ENCODE measurements at regions not wholly inside any gene's neighbourhood (a gene's known extent, or its start where the extent isn't known, plus 50 kb on each side); places are given as distances from the start of the nearest gene placed in this dataset.
A peak's percentile ranks its signal among the peaks of the same experiment; 100 is the strongest.

DNA sequence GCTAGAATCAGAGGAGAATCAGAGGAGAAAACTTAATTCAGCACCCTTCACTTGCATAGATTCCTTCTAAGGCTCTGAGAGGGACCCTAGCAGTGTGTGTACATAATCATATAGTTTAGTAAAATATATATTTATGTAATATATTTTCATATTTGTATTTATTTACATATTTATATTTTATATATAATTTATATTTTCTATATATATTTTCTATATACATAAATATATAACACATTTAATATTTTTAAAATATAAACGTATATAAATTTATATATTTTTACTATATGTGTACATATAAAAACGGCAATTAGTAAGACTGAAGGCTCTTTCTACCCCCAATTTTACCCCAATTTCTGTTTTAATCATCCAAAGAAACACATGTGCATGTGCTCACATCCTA, 80.3 kb downstream of the NXPE2 start:
- DNase-seq (ENCODE audit: low spot score), result no peak

DNA sequence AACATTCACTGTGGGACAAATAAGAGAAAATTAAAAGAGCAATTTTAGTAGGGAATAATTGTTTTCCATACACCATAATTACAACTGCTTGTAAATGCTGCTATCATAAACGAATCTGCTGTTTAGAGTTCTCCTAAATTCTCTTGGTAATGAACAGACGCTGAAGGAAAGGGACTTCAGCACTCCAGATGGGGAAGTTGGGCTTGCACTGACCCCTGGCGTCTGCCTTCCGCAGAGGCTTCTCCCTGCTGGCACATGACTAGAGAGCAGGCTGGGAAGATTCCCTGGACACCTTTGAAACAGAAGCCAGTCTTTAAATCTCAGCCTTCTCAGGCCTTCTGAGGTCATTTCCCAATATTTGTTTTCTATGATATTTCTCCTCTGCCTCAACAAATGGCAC, 84.1 kb downstream of the NXPE2 start:
- DNase-seq (ENCODE audit: low spot score), result peak; percentile 75

DNA sequence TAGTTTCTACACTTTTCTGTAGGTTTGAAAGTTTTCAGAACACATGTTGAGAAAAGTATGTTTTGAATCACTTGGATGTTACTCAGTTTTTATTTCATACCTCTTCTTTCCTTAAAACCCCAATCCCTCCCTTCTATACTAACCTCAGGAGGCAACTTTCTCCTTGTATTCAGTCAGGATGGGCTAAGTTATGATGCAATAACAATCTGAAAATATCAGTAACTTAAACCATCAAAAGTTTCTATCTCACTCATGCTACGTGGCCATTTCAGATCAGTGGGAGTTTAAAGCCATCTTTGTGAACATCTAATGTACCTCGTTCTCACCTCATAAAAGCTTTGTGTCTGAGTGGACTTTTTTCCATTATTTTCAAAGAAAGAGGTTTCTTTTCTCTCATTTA, 86.2 kb downstream of the NXPE2 start:
- no peak for DNase-seq (ENCODE audit: low spot score)

DNA sequence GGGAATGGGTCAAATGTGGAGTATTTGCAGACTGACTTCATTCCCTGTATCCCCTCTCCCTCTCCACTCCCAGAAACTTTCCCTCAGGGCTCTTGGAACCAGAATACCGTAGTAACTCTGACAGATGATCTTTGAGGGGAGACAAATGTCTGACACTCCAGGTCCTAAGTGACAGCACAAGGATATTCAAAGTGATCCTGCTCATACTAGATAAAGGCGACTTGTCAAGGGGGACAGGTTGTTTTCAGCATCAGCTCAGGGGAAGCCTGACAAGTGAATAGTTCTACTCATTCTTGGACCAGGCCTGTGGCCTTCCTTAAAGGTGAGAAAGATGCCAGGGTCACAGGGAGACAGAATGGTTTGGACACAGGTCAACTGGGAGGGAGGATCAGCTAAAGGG, 92.8 kb downstream of the NXPE2 start:
- DNase-seq (ENCODE audit: low spot score), result no peak

DNA sequence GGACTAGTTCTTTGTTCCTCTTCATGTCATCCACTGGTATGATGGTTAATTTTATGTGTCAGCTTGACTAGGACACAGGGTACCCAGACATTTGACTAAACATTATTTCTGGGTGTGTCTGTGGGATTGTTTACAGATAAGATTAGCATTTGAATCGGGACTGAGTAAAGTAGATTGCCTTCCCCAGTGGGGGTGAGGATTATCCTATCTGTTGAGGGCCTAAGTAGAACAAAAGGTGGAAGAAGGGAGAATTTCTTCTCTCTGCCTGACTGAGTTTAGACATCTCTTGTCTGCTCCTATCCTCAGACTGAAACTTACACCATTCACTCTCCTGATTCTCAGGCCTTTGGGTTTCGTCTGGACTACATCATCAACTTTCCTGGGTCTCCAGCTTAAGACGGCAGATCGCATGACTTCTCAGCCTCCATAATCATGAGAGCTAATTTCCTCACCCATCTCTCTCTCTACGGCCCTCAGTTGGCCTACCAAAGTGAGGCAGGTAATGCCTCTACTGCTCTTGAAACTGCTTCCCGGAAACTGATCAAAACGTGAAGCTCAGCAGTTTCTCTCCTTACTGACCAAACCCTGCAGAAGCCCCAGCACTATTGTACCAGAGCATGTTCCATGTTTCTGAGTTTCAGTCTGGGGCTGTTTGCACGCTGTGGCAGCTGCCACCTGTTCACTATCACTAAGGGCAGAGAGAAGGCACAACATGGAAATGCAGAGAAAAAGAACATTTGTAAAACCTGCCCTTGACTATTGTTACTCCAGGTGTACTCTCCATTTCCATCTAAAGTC, 95.4 kb downstream of the NXPE2 start:
- DNase-seq (ENCODE audit: low spot score), result no peak

DNA sequence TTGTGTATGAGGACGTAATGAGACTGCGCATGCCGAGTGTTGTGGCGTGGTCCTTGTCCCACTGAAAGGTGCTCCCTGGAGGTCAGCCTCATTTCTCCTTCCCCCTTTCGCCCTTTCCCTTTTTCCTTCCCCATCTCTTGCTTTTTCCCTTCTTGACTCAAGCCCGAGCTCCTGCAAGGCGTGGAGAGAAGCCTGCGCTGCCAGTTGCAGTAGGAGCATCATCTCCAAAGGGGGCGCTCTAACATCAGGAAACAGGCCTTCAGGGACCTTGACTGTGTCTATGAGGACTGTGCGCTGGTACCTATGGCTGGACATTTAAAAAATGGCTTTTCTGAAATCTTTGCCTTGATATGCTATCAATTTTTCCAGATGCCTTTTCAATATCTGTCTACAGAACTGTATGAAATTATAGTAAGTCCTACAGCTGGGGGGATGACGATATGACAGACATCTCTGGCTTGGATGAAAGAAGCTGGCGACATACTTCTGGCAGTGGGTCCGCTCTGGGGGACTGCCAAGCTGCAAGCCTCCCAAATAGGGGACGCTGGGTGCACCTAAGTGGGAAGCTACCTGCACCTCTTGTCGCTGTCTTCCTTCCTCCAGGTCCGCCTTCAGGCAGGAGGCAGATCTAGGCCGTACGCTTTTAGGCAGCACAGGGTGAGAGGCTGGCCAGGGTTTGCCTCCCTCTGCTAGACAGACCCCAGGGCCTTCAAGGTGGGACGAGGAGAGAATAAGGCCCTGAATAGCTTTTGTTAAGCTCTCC, 96.5 kb downstream of the NXPE2 start:
- peak; percentile 81 for DNase-seq (ENCODE audit: low spot score)

DNA sequence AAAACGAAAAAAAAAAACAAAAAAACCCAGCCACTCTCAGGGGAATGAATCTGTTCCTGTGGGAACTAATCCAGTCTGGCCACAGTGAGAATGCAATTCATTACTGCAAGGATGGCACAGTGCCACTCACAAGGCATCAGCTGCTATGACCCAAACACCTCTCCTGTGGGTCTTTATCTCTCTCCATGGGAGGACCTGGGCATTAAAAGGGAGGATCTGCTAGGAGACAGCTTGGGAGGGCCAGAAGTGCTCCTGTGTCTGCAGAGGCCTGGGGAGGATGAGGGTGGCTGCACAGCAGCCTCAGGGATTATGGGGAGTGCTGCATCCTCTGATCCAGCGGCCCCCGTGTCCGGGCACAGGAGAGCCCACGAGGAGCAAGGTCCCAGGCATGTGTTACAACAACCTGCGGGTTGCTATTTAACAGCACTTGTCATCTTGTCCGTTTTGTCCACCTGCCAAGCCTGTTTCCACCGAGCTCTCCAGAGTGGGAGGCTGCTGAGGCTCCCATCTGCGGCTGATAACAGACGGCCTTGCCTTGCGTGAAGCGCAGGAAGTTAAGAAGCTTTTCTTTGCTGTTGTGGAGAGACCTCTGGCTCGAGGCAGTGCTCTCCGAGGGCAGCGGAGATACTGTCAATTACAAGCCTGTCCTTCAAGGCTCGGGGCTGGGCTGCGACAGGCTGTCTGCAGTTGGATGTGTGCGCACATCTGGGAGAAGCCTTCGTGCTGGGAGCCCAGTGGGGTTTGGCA, 97.7 kb downstream of the NXPE2 start:
- DNase-seq (ENCODE audit: low spot score), result no peak

DNA sequence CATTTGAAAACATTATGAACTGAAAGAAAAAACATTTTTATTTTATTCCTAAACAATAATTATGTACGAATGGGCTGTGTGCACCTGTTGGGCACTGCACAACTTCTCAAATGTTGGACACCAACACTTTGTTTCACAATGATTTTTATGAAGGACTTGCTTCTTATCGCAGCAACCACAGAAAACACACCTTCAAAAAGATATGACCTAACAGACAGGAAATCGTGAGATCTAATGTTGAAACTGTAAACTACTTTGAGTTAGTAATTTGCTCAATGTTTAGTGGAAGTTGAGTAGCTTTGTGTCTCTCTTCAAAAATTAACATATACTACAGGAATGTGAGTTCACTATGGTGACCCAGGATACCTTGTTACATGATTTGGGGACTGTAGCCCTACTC, 98.6 kb downstream of the NXPE2 start:
- DNase-seq (ENCODE audit: low spot score), result no peak

DNA sequence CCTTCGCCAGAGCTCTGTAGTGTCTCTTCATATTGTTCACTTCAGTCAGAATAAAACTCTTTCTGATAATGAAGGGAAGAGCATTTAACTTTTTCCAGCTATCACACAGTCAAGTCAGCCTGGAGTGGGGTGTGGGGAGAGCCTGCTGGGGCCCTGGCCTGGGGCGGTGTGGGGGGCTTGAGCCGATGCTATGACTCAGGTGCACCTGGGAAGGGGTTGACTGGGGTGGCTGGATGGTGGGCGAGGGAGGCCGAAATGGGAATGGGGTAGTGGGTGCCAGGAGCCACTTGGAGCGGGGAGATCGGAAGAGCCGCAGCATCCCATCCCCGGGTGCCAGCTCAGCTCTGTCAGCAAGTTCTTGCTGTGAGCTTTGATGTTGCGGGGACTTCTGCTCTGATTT, 100.9 kb downstream of the NXPE2 start:
- DNase-seq (ENCODE audit: low spot score), result no peak

DNA sequence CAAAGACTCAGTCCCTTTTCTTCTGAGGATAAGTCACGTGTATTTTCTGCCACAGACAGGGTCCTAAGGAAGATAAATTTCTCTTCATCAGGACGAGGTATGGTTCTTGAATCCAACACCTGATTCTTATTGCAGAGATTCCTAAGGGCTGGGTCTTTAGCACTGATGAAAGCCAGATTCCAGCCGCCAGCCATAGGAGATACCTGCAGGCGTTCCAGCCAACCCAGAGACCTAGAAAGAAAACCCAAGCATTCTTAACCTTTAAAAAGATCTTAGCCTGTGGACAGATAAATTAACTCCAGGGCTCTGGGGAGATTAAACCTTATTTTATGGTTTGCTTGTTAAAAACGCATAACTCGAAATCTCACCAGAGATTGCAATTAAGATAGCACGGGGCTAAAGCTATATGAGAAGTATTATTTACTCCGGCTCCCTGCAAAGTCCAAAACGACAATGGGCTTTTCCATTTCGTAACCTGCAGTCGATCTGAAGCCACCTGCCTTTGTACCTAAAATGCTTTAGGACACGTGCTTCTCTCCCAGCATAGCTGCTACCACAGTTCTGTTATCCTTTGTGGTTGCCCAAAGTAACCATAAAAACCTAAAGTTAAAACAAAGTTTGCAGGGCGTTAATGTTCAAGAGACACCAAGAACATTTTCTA, 104.5 kb downstream of the NXPE2 start:
- DNase-seq (ENCODE audit: low spot score), result no peak

DNA sequence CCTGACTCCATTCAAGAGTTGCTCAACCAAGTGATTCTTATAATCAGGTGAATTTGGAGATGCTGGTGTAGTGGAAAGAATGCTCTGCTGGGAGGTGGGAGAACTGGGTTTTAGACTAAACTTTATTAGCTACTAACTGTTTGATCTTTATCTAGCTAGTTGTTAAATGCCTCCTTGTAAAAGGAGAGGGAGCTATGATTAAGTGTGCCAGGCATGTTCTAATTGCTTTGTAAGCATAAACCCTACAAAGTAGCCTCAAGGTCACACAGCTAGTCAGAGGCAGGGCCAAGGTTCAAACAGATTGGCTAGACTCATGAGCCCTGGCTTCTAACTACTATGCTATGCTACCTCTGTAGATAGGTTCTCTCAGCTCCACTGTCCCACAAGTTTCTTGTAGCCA, 105.5 kb downstream of the NXPE2 start:
- no peak for DNase-seq (ENCODE audit: low spot score)

DNA sequence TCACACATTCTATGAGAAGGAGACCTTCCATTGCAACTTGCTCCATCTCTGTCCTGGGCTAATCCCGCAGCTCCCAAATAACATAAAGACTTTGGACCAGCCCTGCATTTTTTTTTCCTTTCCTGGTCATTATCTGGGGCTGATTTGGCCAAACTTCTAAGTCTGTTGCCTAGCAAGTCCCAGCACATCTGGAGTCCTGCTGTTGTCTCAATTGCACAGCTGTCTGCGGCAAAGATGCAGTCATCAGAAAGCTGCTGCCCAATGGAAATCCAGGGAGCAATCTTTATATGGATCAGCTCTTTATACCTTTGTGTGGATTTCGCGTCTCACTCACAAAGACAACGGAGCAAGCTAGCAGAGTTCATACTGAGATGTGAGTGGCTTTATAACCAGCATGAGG, 105.9 kb downstream of the NXPE2 start:
- no peak for DNase-seq (ENCODE audit: low spot score)

DNA sequence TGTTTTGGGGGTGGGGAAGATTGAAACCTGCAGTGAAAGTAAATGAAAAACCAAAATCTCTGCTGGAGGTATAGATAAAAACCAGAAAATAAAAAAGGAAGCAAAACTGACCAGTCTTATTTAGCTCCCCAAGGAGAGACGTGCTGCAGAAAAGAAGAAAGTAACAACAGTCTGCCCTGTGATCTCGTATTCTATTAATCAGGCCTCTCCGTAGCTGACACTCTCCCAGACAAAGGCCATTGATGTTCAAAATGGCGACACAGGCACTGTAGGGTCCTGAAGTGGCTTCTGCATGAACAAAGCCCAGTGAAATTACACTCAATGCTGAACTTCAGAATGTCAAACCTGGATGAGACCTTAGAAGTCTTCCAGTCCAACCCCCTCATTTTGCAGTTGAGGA, 106.6 kb downstream of the NXPE2 start:
- no peak for DNase-seq (ENCODE audit: low spot score)

DNA sequence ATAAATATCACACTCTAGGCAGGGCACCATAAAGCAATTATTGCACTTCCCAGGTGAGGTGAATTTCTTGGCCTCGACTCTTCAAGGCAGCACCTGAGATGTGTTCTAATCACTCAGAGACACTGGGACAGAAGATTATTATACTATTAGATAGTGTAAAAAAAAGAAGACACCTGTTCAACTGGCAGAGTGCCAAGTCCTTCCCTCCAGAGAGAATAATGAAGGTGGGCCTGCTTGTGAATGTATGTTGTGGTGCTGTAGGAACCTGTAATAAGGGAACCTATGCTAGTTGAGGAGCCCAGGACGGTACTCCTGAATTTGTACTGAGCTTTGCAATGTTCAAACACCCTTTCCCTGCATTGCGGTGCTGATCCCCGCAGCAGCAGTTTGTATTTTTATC, 107.5 kb downstream of the NXPE2 start:
- DNase-seq (ENCODE audit: low spot score), result no peak

DNA sequence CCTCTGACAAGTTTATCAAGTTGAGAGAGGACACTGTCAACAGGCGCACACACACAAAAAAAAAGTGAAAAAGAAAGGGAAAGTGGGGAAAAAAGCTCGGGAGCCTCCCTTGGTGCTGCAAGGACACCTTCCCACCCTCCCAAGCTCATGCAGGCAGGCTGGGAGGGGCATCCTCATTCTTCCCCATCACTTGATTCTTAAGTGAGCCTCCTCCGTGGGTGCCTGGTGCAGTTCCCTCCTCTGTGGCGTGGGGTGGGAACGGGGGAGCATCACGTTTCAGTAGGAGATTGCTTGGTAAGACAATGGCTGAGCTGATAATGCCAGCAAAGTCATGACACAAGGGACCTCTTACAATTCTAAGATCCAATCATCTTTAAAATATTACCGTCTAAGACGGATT, 108.8 kb downstream of the NXPE2 start:
- DNase-seq (ENCODE audit: low spot score), result no peak

DNA sequence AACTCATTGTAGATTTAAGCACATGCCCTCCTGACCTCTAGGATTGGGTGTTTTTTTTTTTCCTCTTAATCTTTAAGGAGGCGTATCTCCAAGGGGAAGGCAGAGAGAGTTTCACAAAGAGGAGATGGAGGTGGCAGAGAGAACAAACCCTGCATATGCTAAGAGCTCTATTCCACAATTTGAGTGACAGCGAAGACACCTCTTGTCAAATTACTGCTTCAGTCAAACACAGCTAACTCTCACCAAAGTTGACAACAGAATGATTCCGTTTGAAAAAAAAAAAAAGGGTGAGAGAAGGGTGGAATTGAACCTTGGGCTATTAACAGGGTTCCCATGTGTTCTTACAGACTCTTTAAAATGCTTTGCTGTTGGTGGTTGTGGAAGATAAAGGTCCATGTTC, 112.6 kb downstream of the NXPE2 start:
- DNase-seq (ENCODE audit: low spot score), result no peak

DNA sequence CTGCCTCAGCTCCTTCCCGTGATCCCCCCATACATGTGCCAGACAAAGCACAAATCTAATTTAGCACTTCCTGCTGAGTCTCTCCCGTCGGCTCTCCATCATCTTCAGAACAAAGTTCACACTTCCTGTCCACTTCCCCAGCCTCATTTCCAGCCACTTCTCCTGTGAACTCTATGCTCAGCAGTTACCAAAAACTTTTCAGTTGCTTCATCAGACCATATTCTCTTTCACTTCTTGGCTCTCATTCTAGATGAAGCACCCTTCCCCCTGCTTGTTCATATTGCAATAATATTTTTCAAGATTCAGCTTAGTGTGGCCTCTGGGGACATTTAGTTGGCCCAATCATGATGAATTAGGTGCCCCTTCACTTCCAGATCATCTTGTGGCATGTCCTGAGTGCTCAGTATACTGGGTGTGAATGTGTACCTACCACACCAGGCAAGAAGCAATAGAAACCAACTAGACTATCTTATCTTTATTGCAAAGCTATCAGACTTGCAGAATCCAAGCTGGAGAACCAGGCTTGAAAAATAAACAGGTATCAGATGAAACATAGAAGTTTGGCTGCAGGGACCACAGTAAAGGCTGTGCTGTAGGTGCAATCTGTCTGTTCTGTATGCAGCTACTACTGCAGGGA, 115.8 kb downstream of the NXPE2 start:
- DNase-seq (ENCODE audit: low spot score), result no peak

DNA sequence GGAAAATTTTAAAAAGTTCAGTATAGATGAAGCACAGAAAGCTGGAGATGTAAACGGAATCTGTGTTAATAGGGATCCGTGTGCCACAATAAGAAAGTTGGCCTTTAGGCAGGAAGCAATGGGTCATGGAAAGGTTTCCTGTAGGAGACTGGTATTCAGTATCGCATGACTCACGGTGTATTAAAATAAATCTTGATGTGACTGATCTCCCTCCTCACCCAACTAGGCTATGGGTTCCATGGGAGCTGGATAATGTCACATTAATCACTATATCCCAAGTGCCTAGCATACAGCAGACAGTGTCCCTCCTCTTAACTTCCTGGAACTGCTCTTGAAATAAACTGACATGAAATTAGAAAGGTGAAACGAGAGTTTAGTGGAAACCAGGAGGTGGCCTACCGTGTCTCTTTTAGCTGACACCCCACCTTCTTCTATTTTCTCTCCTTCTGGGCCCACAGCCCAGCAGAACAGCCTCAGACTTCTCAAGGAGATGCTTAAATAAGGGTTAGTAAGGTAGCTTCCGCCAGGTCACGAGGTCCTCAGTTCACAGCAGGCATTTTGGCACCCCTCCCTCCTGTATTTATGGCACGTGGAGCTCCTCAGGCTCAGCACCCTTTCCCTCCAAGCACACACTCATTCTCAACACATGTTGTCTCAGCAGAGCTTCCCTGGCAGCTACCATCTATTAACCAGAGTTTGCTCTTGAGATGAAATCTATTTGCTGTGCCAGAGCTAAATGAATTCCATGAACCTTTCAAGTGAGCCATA, 118.8 kb downstream of the NXPE2 start:
- no peak for DNase-seq (ENCODE audit: low spot score)

DNA sequence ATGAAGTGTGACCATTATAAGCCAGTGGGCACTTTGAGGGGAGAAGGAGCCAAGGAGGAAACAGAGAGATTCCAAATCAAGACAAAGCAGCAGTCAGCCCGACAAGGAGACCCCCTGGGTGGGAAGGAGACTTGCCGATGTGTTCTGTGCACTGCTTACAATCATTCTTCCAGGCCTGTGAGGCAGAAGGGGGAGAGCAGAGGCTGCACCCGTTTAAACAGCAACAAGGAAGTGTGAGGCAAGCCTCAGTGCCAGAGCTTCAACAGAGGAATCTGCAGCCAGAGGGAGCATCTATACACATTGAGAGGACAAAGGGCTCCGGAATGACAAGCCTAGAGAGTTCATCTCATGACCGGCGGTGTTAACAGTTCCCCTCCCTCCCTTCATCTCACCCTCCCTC, 121.1 kb downstream of the NXPE2 start:
- DNase-seq (ENCODE audit: low spot score), result no peak

DNA sequence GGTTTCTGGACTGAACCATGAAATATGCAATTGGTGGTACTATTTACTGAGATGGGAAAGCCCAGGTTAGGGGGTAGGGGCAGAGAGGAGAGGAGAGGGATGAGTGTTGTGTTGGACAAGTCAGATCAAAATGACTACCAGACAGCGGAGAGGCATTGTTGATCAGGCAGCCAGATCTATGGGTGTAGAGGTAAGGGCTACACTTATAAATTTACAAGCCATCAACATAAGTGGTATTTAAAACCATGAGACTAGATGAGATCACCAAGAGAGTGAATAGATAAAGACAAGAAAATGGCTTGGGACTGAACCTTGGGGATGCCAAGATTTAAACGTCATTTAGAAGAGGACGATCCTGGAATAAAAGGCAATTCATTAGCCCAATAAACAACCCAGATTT, 123.4 kb downstream of the NXPE2 start:
- no peak for DNase-seq (ENCODE audit: low spot score)

DNA sequence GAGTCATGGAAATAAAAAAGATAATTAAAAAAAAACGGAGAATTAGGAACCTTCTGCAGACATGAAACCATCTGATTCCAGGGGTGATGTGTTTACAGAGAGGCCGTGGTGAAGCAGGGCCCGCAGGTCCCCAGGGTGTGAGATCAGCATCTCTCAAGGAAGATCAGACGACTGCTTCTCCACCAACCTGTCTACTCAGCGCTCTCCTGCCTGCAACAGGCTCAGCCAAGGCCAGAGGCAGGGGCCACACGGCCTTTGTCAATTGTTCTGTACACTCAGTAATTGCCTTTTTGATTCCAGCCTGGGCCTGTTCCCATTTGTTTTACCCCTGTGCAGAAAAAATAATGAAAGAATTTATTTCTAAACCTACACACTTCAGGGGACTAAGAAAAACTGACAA, 124.6 kb downstream of the NXPE2 start:
- no peak for DNase-seq (ENCODE audit: low spot score)
